ENCODE measurements at regions not wholly inside any gene's neighbourhood (a gene's known extent, or its start where the extent isn't known, plus 50 kb on each side); places are given as distances from the start of the nearest gene placed in this dataset.

- H3K27ac Mint-ChIP-seq = no peak overlapping the region
- H3K27me3 Mint-ChIP-seq = peaks cover 4% of the 10 kb centered on the region
- POLR2A ChIA-PET = no interaction called here
These were observed 308.0 kb upstream of the SFSWAP start for GRCh38 chr12:131402781-131403396.

GRCh38 chr12:131403676-131404075 lies 307.2 kb upstream of the SFSWAP start:
- Histone ChIP-seq H3K27ac (ENCODE audit: low read depth in 1 of 2, low read length in 2 of 2) (no peak overlapping the region), H3K4me1 (ENCODE audit: insufficient read depth, low read length) (no peaks in the 10 kb centered on the region), H3K27me3 (ENCODE audit: control insufficient read depth in 1 of 2, insufficient read depth in 2 of 2, low read length in 2 of 2) (no peaks in the 10 kb centered on the region), H3K9me3 (ENCODE audit: control insufficient read depth in 1 of 2, insufficient read depth in 1 of 2, low read length in 2 of 2) (peaks cover 0 to 3% of the 10 kb centered on the region in 2 experiments), H3K36me3 (ENCODE audit: insufficient read depth, low read length) (no peaks in the 10 kb centered on the region), H3K4me3 (ENCODE audit: low read length) (no peak overlapping the region)
- Mint-ChIP-seq H3K27me3 (peaks cover 4% of the 10 kb centered on the region), H3K27ac (no peak overlapping the region), H3K9me3 (peaks cover 4% of the 10 kb centered on the region), H3K4me3 (no peak overlapping the region), H3K4me1 (ENCODE audit: low read depth) (no peaks in the 10 kb centered on the region), H3K36me3 (ENCODE audit: low read depth) (no peaks in the 10 kb centered on the region)
- DNase-seq (no peak), ATAC-seq (ENCODE audit: poor library complexity) (no peak)
- TF ChIP-seq, protein P1, sequence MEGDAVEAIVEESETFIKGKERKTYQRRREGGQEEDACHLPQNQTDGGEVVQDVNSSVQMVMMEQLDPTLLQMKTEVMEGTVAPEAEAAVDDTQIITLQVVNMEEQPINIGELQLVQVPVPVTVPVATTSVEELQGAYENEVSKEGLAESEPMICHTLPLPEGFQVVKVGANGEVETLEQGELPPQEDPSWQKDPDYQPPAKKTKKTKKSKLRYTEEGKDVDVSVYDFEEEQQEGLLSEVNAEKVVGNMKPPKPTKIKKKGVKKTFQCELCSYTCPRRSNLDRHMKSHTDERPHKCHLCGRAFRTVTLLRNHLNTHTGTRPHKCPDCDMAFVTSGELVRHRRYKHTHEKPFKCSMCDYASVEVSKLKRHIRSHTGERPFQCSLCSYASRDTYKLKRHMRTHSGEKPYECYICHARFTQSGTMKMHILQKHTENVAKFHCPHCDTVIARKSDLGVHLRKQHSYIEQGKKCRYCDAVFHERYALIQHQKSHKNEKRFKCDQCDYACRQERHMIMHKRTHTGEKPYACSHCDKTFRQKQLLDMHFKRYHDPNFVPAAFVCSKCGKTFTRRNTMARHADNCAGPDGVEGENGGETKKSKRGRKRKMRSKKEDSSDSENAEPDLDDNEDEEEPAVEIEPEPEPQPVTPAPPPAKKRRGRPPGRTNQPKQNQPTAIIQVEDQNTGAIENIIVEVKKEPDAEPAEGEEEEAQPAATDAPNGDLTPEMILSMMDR (IDR thresholded peaks at IDR 0.05) = no peak
- CTCF ChIA-PET = no interaction called here
- POLR2A ChIA-PET = no interaction called here
- intact Hi-C loops (cut with DNase I, micrococcal nuclease) = no loop called here

More at GRCh38 chr12:131402781-131403396, 308.0 kb upstream of the SFSWAP start:
- TF ChIP-seq, protein P1 (IDR thresholded peaks at IDR 0.05) = no peak
- Mint-ChIP-seq H3K36me3 (ENCODE audit: low read depth) (peaks cover 4% of the 10 kb centered on the region), H3K4me1 (ENCODE audit: low read depth) (no peaks in the 10 kb centered on the region), H3K4me3 (no peak overlapping the region), H3K9me3 (peaks cover 9% of the 10 kb centered on the region)
- H3K9me3 ChIP-seq (ENCODE audit: control insufficient read depth in 1 of 2, insufficient read depth in 1 of 2, low read length in 2 of 2) = peaks cover under 1 to 11% of the 10 kb centered on the region in 2 experiments
- no peak for DNase-seq
- no peaks in the 10 kb centered on the region for H3K36me3 ChIP-seq (ENCODE audit: insufficient read depth, low read length)
- no peak overlapping the region for H3K4me3 ChIP-seq (ENCODE audit: low read length)
- H3K4me1 ChIP-seq (ENCODE audit: insufficient read depth, low read length) = no peaks in the 10 kb centered on the region
- no peak overlapping the region for H3K27ac ChIP-seq (ENCODE audit: low read depth in 1 of 2, low read length in 2 of 2)
- ATAC-seq (ENCODE audit: poor library complexity) = no peak
- H3K27me3 ChIP-seq (ENCODE audit: control insufficient read depth in 1 of 2, insufficient read depth in 2 of 2, low read length in 2 of 2) = no peaks in the 10 kb centered on the region
- intact Hi-C loops (cut with DNase I, micrococcal nuclease) = no loop called here
- CTCF ChIA-PET = no interaction called here

DNA sequence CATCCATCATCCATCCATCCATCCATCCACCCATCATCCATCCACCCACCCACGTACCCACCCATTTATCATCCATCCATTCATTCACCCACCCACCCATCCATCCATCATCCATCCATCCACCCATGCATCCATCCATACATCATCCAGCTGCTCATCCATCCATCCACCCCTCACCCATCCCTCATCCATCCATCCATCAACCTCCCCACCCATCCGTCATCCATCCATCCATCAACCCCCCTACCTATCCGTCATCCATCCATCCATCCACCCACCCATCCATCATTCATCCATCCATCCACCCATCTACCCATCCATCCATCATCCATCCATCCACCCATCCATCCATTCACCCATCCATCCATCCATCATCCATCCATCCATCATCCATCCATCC lies 306.2 kb upstream of the SFSWAP start:
- Histone ChIP-seq H3K27me3 (ENCODE audit: control insufficient read depth in 1 of 2, insufficient read depth in 2 of 2, low read length in 2 of 2) (no peaks in the 10 kb centered on the region), H3K4me3 (ENCODE audit: low read length) (no peak overlapping the region), H3K27ac (ENCODE audit: low read depth in 1 of 2, low read length in 2 of 2) (no peak overlapping the region), H3K36me3 (ENCODE audit: insufficient read depth, low read length) (no peaks in the 10 kb centered on the region), H3K9me3 (ENCODE audit: control insufficient read depth in 1 of 2, insufficient read depth in 1 of 2, low read length in 2 of 2) (no peaks in the 10 kb centered on the region), H3K4me1 (ENCODE audit: insufficient read depth, low read length) (no peaks in the 10 kb centered on the region)
- Mint-ChIP-seq H3K36me3 (ENCODE audit: low read depth) (no peaks in the 10 kb centered on the region), H3K4me3 (no peak overlapping the region), H3K9me3 (no peaks in the 10 kb centered on the region), H3K27me3 (peaks cover 4% of the 10 kb centered on the region), H3K4me1 (ENCODE audit: low read depth) (no peaks in the 10 kb centered on the region), H3K27ac (no peak overlapping the region)
- POLR2A ChIA-PET = no interaction called here
- intact Hi-C loops (cut with DNase I, micrococcal nuclease) = no loop called here
- CTCF ChIA-PET = no interaction called here
- DNase-seq = no peak
- no peak for ATAC-seq (ENCODE audit: poor library complexity)
- TF ChIP-seq, protein P1 (IDR thresholded peaks at IDR 0.05) = no peak
